IMR-90 (cell line): ENCODE measurements at regions not wholly inside any gene's neighbourhood (a gene's known extent, or its start where the extent isn't known, plus 50 kb on each side); places are given as distances from the start of the nearest gene placed in this dataset.

Experiments used
- ATAC-seq: fragments of 200-7000 bp; cut with Tn5 transposase; 2 replicates; pipeline ENCODE4 v1.9.1; 2020; ENCODE audit warnings: low read depth, mild to moderate bottlenecking, moderate library complexity
- BruUV-seq: library from RNA; stranded (reverse); fragments of 400-500 nt; replicated peaks from 2 replicates; lab custom pipeline; 2021; lab: Mats Ljungman, UMichigan
- CTCF ChIA-PET: fragments of 300-600 bp; formaldehyde crosslinking; extraction: SDS; loops from one replicate; lab custom pipeline; 2021; ENCODE audit warnings: antibody characterized with exemption; lab: Yijun Ruan, JAX
- POLR2A ChIA-PET: fragments of 300-600 bp; sonication (Branson Sonifier 250); formaldehyde crosslinking; loops from one replicate; lab custom pipeline; 2022; ENCODE audit warnings: antibody characterized with exemption; ENCODE audit not compliant: unreplicated experiment; lab: Charles Lee
- DNase-seq: peaks from one replicate; pipeline ENCODE4 v3.0.0; 2013
- H2AFZ ChIP-seq: replicated peaks from 2 replicates; pipeline ENCODE3; 2013; ENCODE audit warnings: low read length, mild to moderate bottlenecking; ENCODE audit not compliant: poor library complexity
- H2AK5ac ChIP-seq: 2 replicates; pipeline ENCODE4 v1.6.1; 2013; ENCODE audit warnings: low read depth, low read length, inconsistent platforms
- H2AK9ac ChIP-seq: replicated peaks from 2 replicates; pipeline ENCODE3; 2013; ENCODE audit warnings: mild to moderate bottlenecking, low read depth, low read length, moderate library complexity; ENCODE audit not compliant: poor library complexity
- H2BK120ac ChIP-seq: 2 replicates; pipeline ENCODE4 v1.6.1; 2013; ENCODE audit warnings: low read depth, low read length, inconsistent platforms
- H2BK15ac ChIP-seq: 3 replicates; pipeline ENCODE4 v1.6.1; 2013; ENCODE audit warnings: low read depth, low read length, inconsistent platforms
- H2BK20ac ChIP-seq: 2 replicates; pipeline ENCODE4 v1.6.1; 2013; ENCODE audit warnings: low read depth, mild to moderate bottlenecking, inconsistent platforms, low read length, moderate library complexity
- H2BK5ac ChIP-seq: 2 replicates; pipeline ENCODE4 v1.6.1; 2013; ENCODE audit warnings: mild to moderate bottlenecking, low read depth, low read length, inconsistent platforms; ENCODE audit not compliant: poor library complexity, severe bottlenecking
- H3K14ac ChIP-seq: replicated peaks from 2 replicates; pipeline ENCODE4 v1.6.1; 2013; ENCODE audit warnings: low read depth, low read length, inconsistent platforms
- H3K18ac ChIP-seq: 2 replicates; pipeline ENCODE4 v1.6.1; 2013; ENCODE audit warnings: low read depth, low read length, control low read depth
- H3K23ac ChIP-seq: 2 replicates; pipeline ENCODE4 v1.6.1; 2013; ENCODE audit warnings: low read depth, low read length, inconsistent platforms
- H3K27ac ChIP-seq: 2 replicates; pipeline ENCODE4 v1.5.1; 2013; ENCODE audit warnings: mild to moderate bottlenecking, control low read depth, low read length; ENCODE audit not compliant: insufficient read depth
- H3K27me3 ChIP-seq: 2 replicates; pipeline ENCODE4 v1.6.1; 2013; ENCODE audit warnings: low read length; ENCODE audit not compliant: control insufficient read depth, insufficient read depth
- H3K36me3 ChIP-seq: 2 replicates; pipeline ENCODE4 v1.6.1; 2013; ENCODE audit warnings: low read length, mixed read lengths; ENCODE audit not compliant: control insufficient read depth, insufficient read depth
- H3K4ac ChIP-seq: 2 replicates; pipeline ENCODE4 v1.6.1; 2013; ENCODE audit warnings: low read depth, low read length, inconsistent platforms
- H3K4me1 ChIP-seq: 2 replicates; pipeline ENCODE4 v1.6.1; 2013; ENCODE audit warnings: low read length, mixed read lengths; ENCODE audit not compliant: control insufficient read depth, insufficient read depth
- H3K4me2 ChIP-seq: 2 replicates; pipeline ENCODE4 v1.6.1; 2013; ENCODE audit warnings: low read depth, mild to moderate bottlenecking, control low read depth, low read length, moderate library complexity
- H3K4me3 ChIP-seq: 2 replicates; pipeline ENCODE4 v1.5.1; 2013; ENCODE audit warnings: low read depth, mild to moderate bottlenecking, control low read depth, low read length, moderate library complexity; ENCODE audit not compliant: insufficient read depth
- H3K56ac ChIP-seq: 2 replicates; pipeline ENCODE4 v1.6.1; 2013; ENCODE audit warnings: low read length, inconsistent platforms; ENCODE audit not compliant: insufficient read depth; ENCODE audit errors: extremely low read depth
- H3K79me1 ChIP-seq, 2 experiments: 2 replicates each; pipeline ENCODE4 v1.6.1; 2013; ENCODE audit warnings: low read length in 2 of 2, inconsistent platforms in 1 of 2, low read depth in 1 of 2
- H3K9ac ChIP-seq: 2 replicates; pipeline ENCODE4 v1.6.1; 2013; ENCODE audit warnings: low read depth, low read length, control low read depth
- H3K9me1 ChIP-seq: 2 replicates; pipeline ENCODE4 v1.6.1; 2013; ENCODE audit warnings: low read length, inconsistent platforms; ENCODE audit not compliant: insufficient read depth
- H3K9me3 ChIP-seq: 2 replicates; pipeline ENCODE4 v1.6.1; 2013; ENCODE audit warnings: low read length; ENCODE audit not compliant: control insufficient read depth, insufficient read depth
- H4K20me1 ChIP-seq: 2 replicates; pipeline ENCODE4 v1.6.1; 2013; ENCODE audit warnings: low read length, inconsistent platforms; ENCODE audit not compliant: insufficient read depth
- H4K5ac ChIP-seq: 2 replicates; pipeline ENCODE4 v1.6.1; 2013; ENCODE audit warnings: mild to moderate bottlenecking, low read depth, low read length, control low read depth
- H4K8ac ChIP-seq, 2 experiments: 2 replicates each; pipeline ENCODE4 v1.6.1; 2013; ENCODE audit warnings: low read depth in 2 of 2, low read length in 2 of 2, control low read depth in 1 of 2, inconsistent platforms in 1 of 2
- H4K91ac ChIP-seq: 2 replicates; pipeline ENCODE4 v1.6.1; 2013; ENCODE audit warnings: low read depth, low read length, inconsistent platforms; ENCODE audit not compliant: insufficient read depth
- BHLHE40 ChIP-seq: fragments of 150-350 bp; IDR thresholded peaks from 2 replicates; pipeline ENCODE4 v1.6.1; 2016; ENCODE audit warnings: mild to moderate bottlenecking, low read depth, low read length
- CEBPB ChIP-seq: IDR thresholded peaks from 2 replicates; pipeline ENCODE4 v1.6.1; 2012; ENCODE audit warnings: low read depth, low read length, improper control_type of control experiment
- CHD1 ChIP-seq: IDR thresholded peaks from 2 replicates; pipeline ENCODE4 v1.6.1; 2012; ENCODE audit warnings: low read depth, low read length, improper control_type of control experiment
- FOS ChIP-seq: fragments of 150-350 bp; IDR thresholded peaks from 2 replicates; pipeline ENCODE4 v1.6.1; 2016; ENCODE audit warnings: low read depth, low read length
- MAFK ChIP-seq: IDR thresholded peaks from 2 replicates; pipeline ENCODE4 v1.6.1; 2012; ENCODE audit warnings: low read depth, low read length, improper control_type of control experiment
- MAZ ChIP-seq: IDR thresholded peaks from 2 replicates; pipeline ENCODE4 v1.6.1; 2012; ENCODE audit warnings: low read depth, mild to moderate bottlenecking, low read length, improper control_type of control experiment, moderate library complexity, borderline replicate concordance
- MXI1 ChIP-seq: IDR thresholded peaks from 2 replicates; pipeline ENCODE4 v1.6.1; 2012; ENCODE audit warnings: low read depth, mild to moderate bottlenecking, low read length, moderate library complexity, borderline replicate concordance
- NFE2L2 ChIP-seq: fragments of 150-350 bp; IDR thresholded peaks from 2 replicates; pipeline ENCODE4 v1.6.1; 2016; ENCODE audit warnings: low read depth, mild to moderate bottlenecking, low read length
- POLR2A ChIP-seq: IDR thresholded peaks from 2 replicates; pipeline ENCODE4 v1.6.1; 2012; ENCODE audit warnings: mild to moderate bottlenecking, low read depth, low read length
- RAD21 ChIP-seq: IDR thresholded peaks from 2 replicates; pipeline ENCODE4 v1.6.1; 2012; ENCODE audit warnings: low read length, improper control_type of control experiment
- RCOR1 ChIP-seq: IDR thresholded peaks from 2 replicates; pipeline ENCODE4 v1.6.1; 2012; ENCODE audit warnings: mild to moderate bottlenecking, low read length, improper control_type of control experiment; ENCODE audit not compliant: insufficient replicate concordance
- RFX5 ChIP-seq: IDR thresholded peaks from 2 replicates; pipeline ENCODE4 v1.8.0; 2012; ENCODE audit warnings: low read depth, mild to moderate bottlenecking, low read length, moderate library complexity
- SMC3 ChIP-seq: fragments of 150-350 bp; IDR thresholded peaks from 2 replicates; pipeline ENCODE4 v1.6.1; 2016; ENCODE audit warnings: low read depth, mild to moderate bottlenecking, antibody characterized with exemption, low read length, moderate library complexity
- WGBS, 2 experiments: methylation state at CpG; one replicate each; pipeline versions ENCODE4 v1.1.5 to v1.1.7; 2013; ENCODE audit warnings: missing lambda C conversion rate in 2 of 2; ENCODE audit not compliant: insufficient read length in 1 of 2; ENCODE audit errors: extremely low coverage in 2 of 2; 5-methylcytosine and 5-hydroxymethylcytosine counted together
- dilution Hi-C: fragments of 300-500 bp; cut with HindIII; formaldehyde crosslinking; loops from one replicate; pipeline ENCODE4 v1.14.3; 2018; ENCODE audit warnings: low sequenced_read_pairs; ENCODE audit not compliant: unreplicated experiment
- in situ Hi-C: fragments of 300-500 bp; cut with MboI; formaldehyde crosslinking; loops from 3 replicates; pipeline ENCODE4 v1.14.3; 2019; ENCODE audit warnings: low sequenced_read_pairs, inconsistent platforms, mixed read lengths
- intact Hi-C: fragments of 100-400 bp; cut with micrococcal nuclease; formaldehyde crosslinking; loops from 2 replicates; pipeline ENCODE4 v1.10.0; 2022
- TF ChIP-seq, protein P1 (sequence below): conservative IDR thresholded peaks from 2 replicates; pipeline ENCODE4 v1.5.1; 2012; ENCODE audit warnings: mild to moderate bottlenecking, low read depth, low read length, improper control_type of control experiment
- TF ChIP-seq, protein P2 (sequence below): fragments of 150-350 bp; IDR thresholded peaks from 2 replicates; pipeline ENCODE4 v1.6.1; 2017; ENCODE audit warnings: mild to moderate bottlenecking, antibody characterized with exemption, low read length, low read depth
- TF ChIP-seq, protein P3 (sequence below): fragments of 150-350 bp; IDR thresholded peaks from 2 replicates; pipeline ENCODE4 v1.6.1; 2016; ENCODE audit warnings: low read depth, mild to moderate bottlenecking, low read length, moderate library complexity, borderline replicate concordance

- Histone ChIP-seq H4K91ac (no peak overlapping the region), H3K4me1 (no peaks in the 10 kb centered on the region), H2BK20ac (no peak overlapping the region), H3K36me3 (no peaks in the 10 kb centered on the region), H4K20me1 (no peaks in the 10 kb centered on the region), H3K4me2 (no peak overlapping the region), H3K23ac (no peak overlapping the region), H3K4ac (no peak overlapping the region), H3K4me3 (no peak overlapping the region), H4K8ac (no peak overlapping the region), H2AK5ac (no peak overlapping the region), H2BK5ac (no peak overlapping the region), H4K5ac (no peak overlapping the region), H2AFZ (no peak overlapping the region), H2BK120ac (no peak overlapping the region), H3K27me3 (no peaks in the 10 kb centered on the region), H3K9me3 (no peaks in the 10 kb centered on the region; the same call in 1 of the 2 replicates), H3K9me1 (no peaks in the 10 kb centered on the region), H3K18ac (no peak overlapping the region), H3K14ac (no peak overlapping the region), H3K9ac (no peak overlapping the region), H3K27ac (no peak overlapping the region), H2AK9ac (no peak overlapping the region), H3K56ac (no peak overlapping the region), H2BK15ac (no peak overlapping the region), H3K79me1 (no peaks in the 10 kb centered on the region)
- no peak for ATAC-seq
- dilution Hi-C loops (no loop called here), in situ Hi-C loops (no loop called here), intact Hi-C loops (no loop called here)
- no peak for TF ChIP-seq CHD1
- TF ChIP-seq, protein P1, sequence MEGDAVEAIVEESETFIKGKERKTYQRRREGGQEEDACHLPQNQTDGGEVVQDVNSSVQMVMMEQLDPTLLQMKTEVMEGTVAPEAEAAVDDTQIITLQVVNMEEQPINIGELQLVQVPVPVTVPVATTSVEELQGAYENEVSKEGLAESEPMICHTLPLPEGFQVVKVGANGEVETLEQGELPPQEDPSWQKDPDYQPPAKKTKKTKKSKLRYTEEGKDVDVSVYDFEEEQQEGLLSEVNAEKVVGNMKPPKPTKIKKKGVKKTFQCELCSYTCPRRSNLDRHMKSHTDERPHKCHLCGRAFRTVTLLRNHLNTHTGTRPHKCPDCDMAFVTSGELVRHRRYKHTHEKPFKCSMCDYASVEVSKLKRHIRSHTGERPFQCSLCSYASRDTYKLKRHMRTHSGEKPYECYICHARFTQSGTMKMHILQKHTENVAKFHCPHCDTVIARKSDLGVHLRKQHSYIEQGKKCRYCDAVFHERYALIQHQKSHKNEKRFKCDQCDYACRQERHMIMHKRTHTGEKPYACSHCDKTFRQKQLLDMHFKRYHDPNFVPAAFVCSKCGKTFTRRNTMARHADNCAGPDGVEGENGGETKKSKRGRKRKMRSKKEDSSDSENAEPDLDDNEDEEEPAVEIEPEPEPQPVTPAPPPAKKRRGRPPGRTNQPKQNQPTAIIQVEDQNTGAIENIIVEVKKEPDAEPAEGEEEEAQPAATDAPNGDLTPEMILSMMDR: no peak
- TF ChIP-seq RFX5: no peak
- no peak for TF ChIP-seq POLR2A
- no peak for TF ChIP-seq MAZ
- no peak for TF ChIP-seq CEBPB
- TF ChIP-seq RCOR1: no peak
- TF ChIP-seq, protein P2, sequence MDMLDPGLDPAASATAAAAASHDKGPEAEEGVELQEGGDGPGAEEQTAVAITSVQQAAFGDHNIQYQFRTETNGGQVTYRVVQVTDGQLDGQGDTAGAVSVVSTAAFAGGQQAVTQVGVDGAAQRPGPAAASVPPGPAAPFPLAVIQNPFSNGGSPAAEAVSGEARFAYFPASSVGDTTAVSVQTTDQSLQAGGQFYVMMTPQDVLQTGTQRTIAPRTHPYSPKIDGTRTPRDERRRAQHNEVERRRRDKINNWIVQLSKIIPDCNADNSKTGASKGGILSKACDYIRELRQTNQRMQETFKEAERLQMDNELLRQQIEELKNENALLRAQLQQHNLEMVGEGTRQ: no peak
- no peak for TF ChIP-seq FOS
- TF ChIP-seq RAD21: no peak
- TF ChIP-seq SMC3: no peak
- TF ChIP-seq NFE2L2: no peak
- TF ChIP-seq, protein P3, sequence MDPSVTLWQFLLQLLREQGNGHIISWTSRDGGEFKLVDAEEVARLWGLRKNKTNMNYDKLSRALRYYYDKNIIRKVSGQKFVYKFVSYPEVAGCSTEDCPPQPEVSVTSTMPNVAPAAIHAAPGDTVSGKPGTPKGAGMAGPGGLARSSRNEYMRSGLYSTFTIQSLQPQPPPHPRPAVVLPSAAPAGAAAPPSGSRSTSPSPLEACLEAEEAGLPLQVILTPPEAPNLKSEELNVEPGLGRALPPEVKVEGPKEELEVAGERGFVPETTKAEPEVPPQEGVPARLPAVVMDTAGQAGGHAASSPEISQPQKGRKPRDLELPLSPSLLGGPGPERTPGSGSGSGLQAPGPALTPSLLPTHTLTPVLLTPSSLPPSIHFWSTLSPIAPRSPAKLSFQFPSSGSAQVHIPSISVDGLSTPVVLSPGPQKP: no peak
- no peak for TF ChIP-seq BHLHE40
- no peak for TF ChIP-seq MAFK
- no peak for TF ChIP-seq MXI1
- no peak for DNase-seq
- 100% methylated on average over 1 of the region's 2 CpGs; no CpG with 5 or more reads in 1 of the 2 experiments for WGBS, 2 experiments
- ChIA-PET CTCF (no interaction called here), POLR2A (no interaction called here)
- no TSS peak for BruUV-seq
Measured at GRCh38 chr21:16389643-16390042, 659.9 kb downstream of the USP25 start.
